KOPT-K1 (cell line): ENCODE measurements at regions not wholly inside any gene's neighbourhood (a gene's known extent, or its start where the extent isn't known, plus 50 kb on each side); places are given as distances from the start of the nearest gene placed in this dataset.

Experiments
- H3K27ac ChIP-seq: fragments of 200-600 bp; sonication (generic); 2 replicates; pipeline ENCODE4 v1.5.1; 2016; ENCODE audit warnings: antibody characterized with exemption, mild to moderate bottlenecking, low read depth, low read length; ENCODE audit not compliant: poor library complexity, severe bottlenecking
- H3K36me3 ChIP-seq: fragments of 200-600 bp; sonication (generic); 2 replicates; pipeline ENCODE4 v1.5.1; 2017; ENCODE audit warnings: antibody characterized with exemption, mild to moderate bottlenecking, low read length, moderate library complexity; ENCODE audit not compliant: insufficient read depth
- H3K9me3 ChIP-seq: fragments of 200-600 bp; sonication (generic); 2 replicates; pipeline ENCODE4 v1.5.1; 2017; ENCODE audit warnings: antibody characterized with exemption, low read length, mild to moderate bottlenecking; ENCODE audit not compliant: insufficient read depth, poor library complexity, severe bottlenecking

DNA sequence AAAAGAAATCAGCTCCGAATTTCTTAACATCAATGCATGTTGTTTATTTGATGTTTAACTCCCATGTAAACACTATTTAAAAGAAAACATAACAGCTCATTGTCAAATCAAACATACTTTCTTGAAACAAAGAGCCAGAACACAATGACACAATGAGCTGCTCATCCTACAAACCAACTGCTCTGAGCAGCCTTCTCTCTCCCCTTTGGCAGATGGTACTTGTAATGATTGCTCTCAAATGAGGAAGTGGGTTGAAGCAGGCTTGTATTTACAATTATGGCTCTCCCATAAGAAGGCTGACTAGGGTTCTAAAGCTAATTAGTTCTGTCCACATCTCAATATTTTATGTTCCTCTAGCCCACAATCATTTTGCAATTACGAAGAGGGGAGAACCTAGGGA, 637.8 kb upstream of the ADGRL3 start:
- H3K27ac ChIP-seq = no peak overlapping the region
- no peaks in the 10 kb centered on the region for H3K36me3 ChIP-seq
- no peaks in the 10 kb centered on the region for H3K9me3 ChIP-seq

DNA sequence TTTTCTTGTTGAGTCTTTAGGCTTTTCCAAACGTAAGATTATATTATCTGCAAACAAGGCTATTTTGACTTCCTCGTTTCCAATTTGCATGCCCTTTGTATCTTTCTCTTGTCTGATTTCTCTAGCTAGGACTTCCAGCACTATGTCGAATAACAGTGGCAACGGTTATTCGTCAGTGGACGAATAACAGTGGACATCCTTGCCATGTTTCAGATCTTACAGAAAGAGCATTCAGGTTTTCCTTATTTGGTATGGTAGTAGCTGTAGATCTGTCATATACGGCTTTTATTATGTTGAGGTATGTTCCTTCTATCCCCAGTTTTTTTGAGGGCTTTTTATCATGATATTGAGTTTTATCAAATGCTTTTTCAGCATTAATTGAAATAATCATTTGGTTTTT, 634.6 kb upstream of the ADGRL3 start:
- H3K27ac ChIP-seq = no peak overlapping the region
- no peaks in the 10 kb centered on the region for H3K9me3 ChIP-seq
- no peaks in the 10 kb centered on the region for H3K36me3 ChIP-seq

- Histone ChIP-seq H3K27ac (no peak overlapping the region), H3K36me3 (no peaks in the 10 kb centered on the region)
Observed at GRCh38 chr4:60575336-60575735, 624.8 kb upstream of the ADGRL3 start.

DNA sequence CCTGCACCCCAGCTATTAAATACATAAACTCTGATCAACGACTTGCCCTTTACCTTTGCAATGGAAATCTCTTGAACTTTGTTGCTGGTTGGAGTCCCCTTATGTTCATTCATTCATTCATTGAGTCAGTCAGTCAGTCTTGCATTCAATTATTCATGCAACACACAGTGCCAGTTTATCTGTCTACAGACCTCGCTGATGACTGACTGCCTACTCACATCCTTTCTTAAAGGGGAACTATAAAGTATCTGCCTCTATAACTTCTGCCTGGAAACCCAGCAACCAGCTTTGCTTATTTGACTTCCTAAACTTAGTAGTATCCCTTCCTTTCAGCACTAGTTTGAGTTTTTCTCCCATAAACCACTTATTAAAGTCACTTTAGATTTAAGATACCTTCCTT, 620.8 kb upstream of the ADGRL3 start:
- no peaks in the 10 kb centered on the region for H3K36me3 ChIP-seq
- no peaks in the 10 kb centered on the region for H3K9me3 ChIP-seq
- H3K27ac ChIP-seq = no peak overlapping the region

More at GRCh38 chr4:60575336-60575735, 624.8 kb upstream of the ADGRL3 start:
- no peaks in the 10 kb centered on the region for H3K9me3 ChIP-seq

DNA sequence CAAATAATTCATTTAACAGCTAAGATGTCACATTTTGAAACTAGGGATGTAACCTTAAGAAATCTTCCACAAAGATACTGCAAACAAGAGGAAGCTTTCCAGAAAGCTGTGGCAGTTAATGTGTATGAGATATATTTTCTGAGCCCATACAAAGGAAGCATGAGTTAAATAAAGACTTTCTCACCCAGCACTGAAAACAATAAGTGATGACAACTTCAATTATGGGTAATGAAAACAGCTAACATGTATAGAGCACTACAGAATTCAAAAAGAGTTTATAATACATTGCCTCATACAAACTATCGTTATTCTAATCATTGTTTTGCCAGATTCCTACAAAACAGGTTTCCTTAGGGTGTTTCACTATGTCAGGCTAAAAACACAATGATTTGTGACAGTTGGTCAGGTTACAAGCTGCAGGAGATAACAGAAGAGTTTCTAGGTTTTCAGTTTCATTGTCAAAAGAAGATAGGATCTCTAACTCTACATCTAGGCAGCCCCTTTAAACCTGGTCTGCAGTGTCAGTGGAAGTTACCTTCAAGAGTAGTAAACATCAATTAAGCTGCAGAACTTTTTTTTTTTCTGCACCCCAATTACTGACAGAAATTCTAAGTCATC, 618.1 kb upstream of the ADGRL3 start:
- Histone ChIP-seq H3K9me3 (no peaks in the 10 kb centered on the region), H3K36me3 (no peaks in the 10 kb centered on the region), H3K27ac (no peak overlapping the region)

- no peak overlapping the region for H3K27ac ChIP-seq
- H3K9me3 ChIP-seq = no peaks in the 10 kb centered on the region
Observed at GRCh38 chr4:60588556-60588955, 611.6 kb upstream of the ADGRL3 start.

DNA sequence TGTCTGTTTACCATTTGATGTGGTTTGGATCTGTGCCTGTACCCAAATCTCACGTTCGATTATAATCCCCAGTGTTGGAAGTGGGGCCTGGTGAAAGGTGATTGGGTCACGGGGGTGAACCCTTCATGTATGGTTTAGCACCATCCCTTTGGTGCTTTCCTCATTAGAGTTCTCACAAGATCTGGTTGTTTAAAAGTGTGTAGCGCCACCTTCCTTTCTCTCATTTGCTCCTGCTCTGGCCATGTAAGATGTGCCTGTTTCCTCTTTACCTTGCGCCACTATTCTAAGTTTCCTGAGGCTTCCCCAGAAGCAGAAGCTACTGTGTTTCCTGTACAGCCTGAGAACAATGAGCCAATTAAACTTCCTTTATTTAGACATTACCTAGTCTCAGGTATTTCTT, 610.7 kb upstream of the ADGRL3 start:
- H3K36me3 ChIP-seq = no peaks in the 10 kb centered on the region
- no peak overlapping the region for H3K27ac ChIP-seq
- no peaks in the 10 kb centered on the region for H3K9me3 ChIP-seq

More at GRCh38 chr4:60588556-60588955, 611.6 kb upstream of the ADGRL3 start:
- no peaks in the 10 kb centered on the region for H3K36me3 ChIP-seq

- H3K9me3 ChIP-seq = no peaks in the 10 kb centered on the region
Observed at GRCh38 chr4:60590116-60590515, 610.0 kb upstream of the ADGRL3 start.

DNA sequence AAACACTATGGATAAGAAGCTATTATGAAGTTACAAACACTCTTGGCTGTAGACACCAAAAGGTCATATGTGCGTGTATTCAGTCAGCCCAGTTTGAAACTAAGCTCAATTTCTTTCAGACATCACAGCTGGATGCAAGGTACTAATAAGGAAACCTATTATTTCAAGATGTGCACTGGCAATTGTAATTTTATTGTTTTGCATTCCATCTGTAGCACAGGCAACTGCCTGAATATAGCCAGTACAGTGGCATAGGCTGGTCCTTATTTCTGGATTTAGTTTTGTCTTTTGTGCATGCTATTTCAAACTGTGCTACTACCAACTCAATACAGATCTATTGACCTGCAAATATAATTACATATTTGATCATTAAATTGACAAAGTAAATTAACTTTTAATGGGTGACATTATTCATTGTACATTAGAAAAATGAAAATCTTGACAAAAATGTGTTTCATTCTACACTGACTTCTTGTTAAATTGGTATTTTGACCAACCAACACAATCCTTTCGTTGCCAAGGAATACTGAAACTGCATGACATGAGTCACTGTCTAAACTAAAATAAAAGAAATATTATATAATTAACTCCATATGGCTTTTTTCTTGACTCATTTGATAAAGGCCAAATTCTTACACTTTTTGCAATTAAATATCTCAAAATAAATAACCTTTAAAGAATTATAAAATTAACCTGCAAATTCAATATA, 594.3 kb upstream of the ADGRL3 start:
- H3K9me3 ChIP-seq = no peaks in the 10 kb centered on the region
- H3K27ac ChIP-seq = no peak overlapping the region
- H3K36me3 ChIP-seq = no peaks in the 10 kb centered on the region

More at GRCh38 chr4:60590116-60590515, 610.0 kb upstream of the ADGRL3 start:
- Histone ChIP-seq H3K36me3 (no peaks in the 10 kb centered on the region), H3K27ac (no peak overlapping the region)

DNA sequence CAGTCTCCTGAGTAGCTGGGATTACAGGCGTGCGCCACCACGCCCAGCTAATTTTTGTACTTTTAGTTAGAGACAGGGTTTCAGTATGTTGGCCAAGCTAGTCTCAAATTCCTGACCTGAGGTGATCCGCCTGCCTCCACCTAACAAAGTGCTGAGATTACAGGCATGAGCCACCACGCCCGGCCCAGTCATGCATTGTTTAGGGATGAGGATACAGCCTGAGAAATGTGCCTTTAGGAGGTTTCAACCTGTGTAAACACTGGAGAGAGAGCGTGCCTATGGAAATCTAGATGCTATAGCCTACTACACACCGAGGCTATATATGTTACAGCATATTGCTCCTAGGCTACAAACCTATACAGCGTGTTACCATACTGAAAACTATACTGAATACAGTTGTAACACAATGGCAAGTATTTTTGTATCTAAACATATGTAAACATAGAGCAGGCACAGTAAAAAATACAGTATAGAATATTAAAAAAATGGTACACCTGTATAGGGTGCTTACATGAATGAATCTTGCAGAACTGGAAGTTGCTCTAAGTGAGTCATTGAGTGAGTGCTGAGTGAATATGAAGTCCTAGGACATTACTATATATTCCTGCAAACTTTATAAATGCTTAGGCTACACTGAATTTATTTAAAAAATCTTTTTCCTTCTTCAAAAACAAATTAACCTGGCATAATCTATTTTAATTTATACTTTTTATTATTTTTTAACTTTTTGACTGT, 588.2 kb upstream of the ADGRL3 start:
- Histone ChIP-seq H3K27ac (no peak overlapping the region), H3K36me3 (no peaks in the 10 kb centered on the region), H3K9me3 (no peaks in the 10 kb centered on the region)

DNA sequence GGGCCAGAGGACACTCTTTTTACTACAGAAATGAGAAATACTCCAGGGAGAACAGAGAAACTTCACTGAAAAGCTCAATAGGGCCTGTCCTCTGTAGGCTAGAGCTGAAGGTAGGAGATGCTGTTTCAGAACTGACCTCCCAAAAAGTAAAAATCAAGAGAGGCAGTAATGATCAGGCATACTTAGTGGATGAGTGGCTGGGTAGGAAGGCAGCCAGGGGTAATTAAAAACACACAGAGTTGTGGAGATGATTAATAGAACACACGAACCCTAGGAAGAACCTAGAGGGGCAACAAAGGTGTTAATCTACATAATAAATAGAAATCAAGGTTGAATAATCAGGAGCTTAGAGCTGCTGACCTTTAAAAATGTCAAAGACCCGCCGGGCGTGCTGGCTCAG, 582.4 kb upstream of the ADGRL3 start:
- Histone ChIP-seq H3K27ac (no peak overlapping the region), H3K9me3 (no peaks in the 10 kb centered on the region), H3K36me3 (no peaks in the 10 kb centered on the region)

GRCh38 chr4:60619531-60620305, 580.4 kb upstream of the ADGRL3 start:
- Histone ChIP-seq H3K36me3 (no peaks in the 10 kb centered on the region), H3K9me3 (no peaks in the 10 kb centered on the region), H3K27ac (no peak overlapping the region)

- Histone ChIP-seq H3K9me3 (no peaks in the 10 kb centered on the region), H3K27ac (no peak overlapping the region), H3K36me3 (no peaks in the 10 kb centered on the region)
Observed at GRCh38 chr4:60637976-60638375, 562.1 kb upstream of the ADGRL3 start.

GRCh38 chr4:60648774-60649173, 551.4 kb upstream of the ADGRL3 start:
- no peaks in the 10 kb centered on the region for H3K9me3 ChIP-seq
- H3K27ac ChIP-seq = no peak overlapping the region
- H3K36me3 ChIP-seq = no peaks in the 10 kb centered on the region

DNA sequence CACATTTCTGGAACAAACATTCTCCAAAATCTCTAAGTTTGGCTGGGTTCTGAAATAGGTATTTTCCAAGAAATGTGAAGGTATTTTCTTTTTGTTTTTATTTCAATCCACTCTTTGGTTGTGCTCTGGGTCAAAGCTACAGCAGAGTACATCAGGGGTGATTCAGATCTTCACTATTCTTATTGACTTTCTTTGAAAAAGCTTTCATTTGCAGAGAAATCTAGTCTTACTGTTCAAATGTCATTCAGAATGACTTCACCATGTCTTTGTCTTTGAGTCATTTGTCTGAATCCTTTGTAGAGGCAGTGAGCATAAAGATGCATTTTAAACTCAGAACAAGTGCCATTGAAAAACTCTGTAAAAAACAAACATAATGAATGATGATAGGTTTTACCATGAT, 547.2 kb upstream of the ADGRL3 start:
- Histone ChIP-seq H3K36me3 (no peaks in the 10 kb centered on the region), H3K9me3 (no peaks in the 10 kb centered on the region), H3K27ac (no peak overlapping the region)
